ENCODE measurements at regions not wholly inside any gene's neighbourhood (a gene's known extent, or its start where the extent isn't known, plus 50 kb on each side); places are given as distances from the start of the nearest gene placed in this dataset.

- Histone ChIP-seq H3K9me3 (peaks cover 0 to 4% of the 10 kb centered on the region in 2 donors), H3K27me3 (no peaks in the 10 kb centered on the region), H3K4me3 (no peak overlapping the region), H3K27ac (no peak overlapping the region), H3K36me3 (no peaks in the 10 kb centered on the region), H3K4me1 (peaks cover 0 to 5% of the 10 kb centered on the region in 2 donors)
- no peak for TF ChIP-seq CTCF (IDR thresholded peaks at IDR 0.05)
- DNase-seq (ENCODE audit: low spot score) = no peak
These were observed 115.1 kb downstream of the RNASET2 start for GRCh38 chr6:166841216-166841615.

GRCh38 chr6:166839569-166839968 is 116.8 kb downstream of the RNASET2 start:
- Histone ChIP-seq H3K27ac (no peak overlapping the region), H3K9me3 (no peaks in the 10 kb centered on the region), H3K4me1 (peaks cover 0 to 5% of the 10 kb centered on the region in 2 donors), H3K4me3 (no peak overlapping the region), H3K36me3 (no peaks in the 10 kb centered on the region), H3K27me3 (no peaks in the 10 kb centered on the region)
- no peak for DNase-seq (ENCODE audit: low spot score)
- no peak for TF ChIP-seq CTCF (IDR thresholded peaks at IDR 0.05)

GRCh38 chr6:166838987-166839386 is 117.4 kb downstream of the RNASET2 start:
- H3K4me3 ChIP-seq = no peak overlapping the region
- DNase-seq (ENCODE audit: low spot score) = no peak
- H3K27ac ChIP-seq = no peak overlapping the region
- H3K27me3 ChIP-seq = no peaks in the 10 kb centered on the region
- H3K4me1 ChIP-seq = peaks cover 0 to 5% of the 10 kb centered on the region in 2 donors
- no peak for TF ChIP-seq CTCF (IDR thresholded peaks at IDR 0.05)
- H3K36me3 ChIP-seq = no peaks in the 10 kb centered on the region
- H3K9me3 ChIP-seq = no peaks in the 10 kb centered on the region

GRCh38 chr6:166836785-166837718 is 119.3 kb downstream of the RNASET2 start:
- no peak for TF ChIP-seq CTCF (IDR thresholded peaks at IDR 0.05)
- Histone ChIP-seq H3K9me3 (no peaks in the 10 kb centered on the region), H3K4me1 (peaks cover 0 to 5% of the 10 kb centered on the region in 2 donors), H3K27ac (no peak overlapping the region), H3K4me3 (no peak overlapping the region), H3K36me3 (no peaks in the 10 kb centered on the region), H3K27me3 (no peaks in the 10 kb centered on the region)
- DNase-seq (ENCODE audit: low spot score) = no peak

GRCh38 chr6:166834049-166834448 is 122.3 kb downstream of the RNASET2 start:
- Histone ChIP-seq H3K27me3 (no peaks in the 10 kb centered on the region), H3K4me1 (no peaks in the 10 kb centered on the region), H3K9me3 (no peaks in the 10 kb centered on the region), H3K27ac (no peak overlapping the region), H3K4me3 (no peak overlapping the region), H3K36me3 (no peaks in the 10 kb centered on the region)
- no peak for DNase-seq (ENCODE audit: low spot score)
- no peak for TF ChIP-seq CTCF (IDR thresholded peaks at IDR 0.05)

All from right atrium auricular region (tissue), 2 donors.